ENCODE measurements at regions not wholly inside any gene's neighbourhood (a gene's known extent, or its start where the extent isn't known, plus 50 kb on each side); places are given as distances from the start of the nearest gene placed in this dataset.

- Histone ChIP-seq H3K4me3 (no peak overlapping the region), H3K27ac (no peak overlapping the region), H3K36me3 (no peaks in the 10 kb centered on the region), H3K27me3 (no peaks in the 10 kb centered on the region), H3K9me3 (no peaks in the 10 kb centered on the region), H3K4me1 (no peaks in the 10 kb centered on the region)
- 35 to 42% methylated on average over 6 of the region's 6 CpGs for WGBS, 2 donors
- no peak for DNase-seq
- TF ChIP-seq POLR2A (IDR thresholded peaks at IDR 0.05) (no peak), CTCF (IDR thresholded peaks at IDR 0.05) (no peak)
- intact Hi-C loops (cut with DNase I): no loop called here
These were observed 77.0 kb upstream of the COL21A1 start for GRCh38 chr6:56324396-56324795.

GRCh38 chr6:56318851-56319250, 71.5 kb upstream of the COL21A1 start:
- Histone ChIP-seq H3K36me3 (no peaks in the 10 kb centered on the region), H3K27me3 (no peaks in the 10 kb centered on the region), H3K9me3 (no peaks in the 10 kb centered on the region), H3K4me1 (no peaks in the 10 kb centered on the region), H3K27ac (no peak overlapping the region), H3K4me3 (no peak overlapping the region)
- TF ChIP-seq CTCF (IDR thresholded peaks at IDR 0.05) (no peak), POLR2A (IDR thresholded peaks at IDR 0.05) (no peak)
- 69 to 85% methylated on average over 2 of the region's 2 CpGs for WGBS, 2 donors
- intact Hi-C loops (cut with DNase I): no loop called here
- no peak for DNase-seq

- Histone ChIP-seq H3K27ac (no peak overlapping the region), H3K4me3 (no peak overlapping the region), H3K4me1 (peaks cover 0 to 5% (median 0%) of the 10 kb centered on the region in 3 donors), H3K36me3 (no peaks in the 10 kb centered on the region), H3K9me3 (no peaks in the 10 kb centered on the region), H3K27me3 (no peaks in the 10 kb centered on the region)
- intact Hi-C loops (cut with DNase I): no loop called here
- DNase-seq: no peak
- TF ChIP-seq POLR2A (IDR thresholded peaks at IDR 0.05) (no peak), CTCF (IDR thresholded peaks at IDR 0.05) (peak in 5 of 6 experiments; percentile 39 to 71 (median 58))
- 56 to 64% methylated on average over 10 to 11 of the region's 11 CpGs for WGBS, 2 donors
These were observed 67.5 kb upstream of the COL21A1 start for GRCh38 chr6:56314683-56315523.

- intact Hi-C loops (cut with DNase I): no loop called here
- no peak for DNase-seq
- H3K27me3 ChIP-seq: no peaks in the 10 kb centered on the region
- WGBS, 2 donors: 76 to 86% methylated on average over 5 of the region's 5 CpGs
- no peaks in the 10 kb centered on the region for H3K9me3 ChIP-seq
- TF ChIP-seq CTCF (IDR thresholded peaks at IDR 0.05): no peak
- no peak for TF ChIP-seq POLR2A (IDR thresholded peaks at IDR 0.05)
- H3K27ac ChIP-seq: peak overlapping the region in 1 of 4 donors; percentile 25
- no peaks in the 10 kb centered on the region for H3K36me3 ChIP-seq
- H3K4me1 ChIP-seq: peaks cover 0 to 5% (median 0%) of the 10 kb centered on the region in 3 donors
- H3K4me3 ChIP-seq: no peak overlapping the region
These were observed 64.4 kb upstream of the COL21A1 start for GRCh38 chr6:56311533-56312448.

- H3K4me1 ChIP-seq: peaks cover 0 to 5% (median 0%) of the 10 kb centered on the region in 3 donors
- DNase-seq: no peak
- no peak overlapping the region for H3K4me3 ChIP-seq
- no peak overlapping the region for H3K27ac ChIP-seq
- no peaks in the 10 kb centered on the region for H3K36me3 ChIP-seq
- WGBS, 2 donors: 35 to 61% methylated on average over 2 of the region's 2 CpGs
- TF ChIP-seq POLR2A (IDR thresholded peaks at IDR 0.05) (no peak), CTCF (IDR thresholded peaks at IDR 0.05) (no peak)
- no peaks in the 10 kb centered on the region for H3K9me3 ChIP-seq
- H3K27me3 ChIP-seq: no peaks in the 10 kb centered on the region
- intact Hi-C loops (cut with DNase I): no loop called here
These were observed 63.7 kb upstream of the COL21A1 start for GRCh38 chr6:56311061-56311460.
